Lower lobe of right lung (tissue), 2 donors: ENCODE measurements at regions not wholly inside any gene's neighbourhood (a gene's known extent, or its start where the extent isn't known, plus 50 kb on each side); places are given as distances from the start of the nearest gene placed in this dataset.

ENCODE experiments used
- ATAC-seq, 2 donors: fragments of 200-7000 bp; cut with Tn5 transposase; one replicate each; pipeline ENCODE4 v1.9.1; 2020 to 2022; ENCODE audit warnings: mild to moderate bottlenecking in 2 of 2, moderate library complexity in 2 of 2
- DNase-seq: peaks from one replicate; pipeline ENCODE4 v3.0.0-alpha.2; 2020
- H3K27ac ChIP-seq: fragments of 200-600 bp; one replicate; pipeline ENCODE4 v1.8.0; 2022
- H3K27me3 ChIP-seq: fragments of 200-600 bp; one replicate; pipeline ENCODE4 v1.8.0; 2022; ENCODE audit warnings: low read depth
- H3K36me3 ChIP-seq: fragments of 200-600 bp; one replicate; pipeline ENCODE4 v1.8.0; 2022; ENCODE audit warnings: mild to moderate bottlenecking
- H3K4me1 ChIP-seq: fragments of 200-600 bp; one replicate; pipeline ENCODE4 v1.8.0; 2022
- H3K4me3 ChIP-seq: fragments of 200-600 bp; one replicate; pipeline ENCODE4 v1.8.0; 2022; ENCODE audit warnings: mild to moderate bottlenecking
- H3K9me3 ChIP-seq: fragments of 200-600 bp; one replicate; pipeline ENCODE4 v1.8.0; 2022
- intact Hi-C: fragments of 100-400 bp; cut with DNase I; formaldehyde crosslinking; loops from one replicate; pipeline ENCODE4 v1.11.0; 2022
- TF ChIP-seq, protein P1 (sequence below): fragments of 200-600 bp; IDR thresholded peaks from one replicate; pipeline ENCODE4 v1.8.0; 2022; ENCODE audit warnings: antibody characterized with exemption, mild to moderate bottlenecking
- donor health status: DM: no; HTN: yes; CAD: no; lungs with severe emphysema.

- H3K27ac ChIP-seq = no peak overlapping the region
- ATAC-seq = no peak
- intact Hi-C loops = no loop called here
Measured at GRCh38 chr1:30169269-30169668, 554.1 kb downstream of the MATN1 start.

GRCh38 chr1:30166174-30166573 lies 557.2 kb downstream of the MATN1 start:
- H3K4me1 ChIP-seq = no peaks in the 10 kb centered on the region
- no peak overlapping the region for H3K4me3 ChIP-seq
- no peaks in the 10 kb centered on the region for H3K9me3 ChIP-seq
- H3K36me3 ChIP-seq = no peaks in the 10 kb centered on the region
- no peak overlapping the region for H3K27ac ChIP-seq
- no peaks in the 10 kb centered on the region for H3K27me3 ChIP-seq
- intact Hi-C loops = no loop called here
- no peak for ATAC-seq
- TF ChIP-seq, protein P1, sequence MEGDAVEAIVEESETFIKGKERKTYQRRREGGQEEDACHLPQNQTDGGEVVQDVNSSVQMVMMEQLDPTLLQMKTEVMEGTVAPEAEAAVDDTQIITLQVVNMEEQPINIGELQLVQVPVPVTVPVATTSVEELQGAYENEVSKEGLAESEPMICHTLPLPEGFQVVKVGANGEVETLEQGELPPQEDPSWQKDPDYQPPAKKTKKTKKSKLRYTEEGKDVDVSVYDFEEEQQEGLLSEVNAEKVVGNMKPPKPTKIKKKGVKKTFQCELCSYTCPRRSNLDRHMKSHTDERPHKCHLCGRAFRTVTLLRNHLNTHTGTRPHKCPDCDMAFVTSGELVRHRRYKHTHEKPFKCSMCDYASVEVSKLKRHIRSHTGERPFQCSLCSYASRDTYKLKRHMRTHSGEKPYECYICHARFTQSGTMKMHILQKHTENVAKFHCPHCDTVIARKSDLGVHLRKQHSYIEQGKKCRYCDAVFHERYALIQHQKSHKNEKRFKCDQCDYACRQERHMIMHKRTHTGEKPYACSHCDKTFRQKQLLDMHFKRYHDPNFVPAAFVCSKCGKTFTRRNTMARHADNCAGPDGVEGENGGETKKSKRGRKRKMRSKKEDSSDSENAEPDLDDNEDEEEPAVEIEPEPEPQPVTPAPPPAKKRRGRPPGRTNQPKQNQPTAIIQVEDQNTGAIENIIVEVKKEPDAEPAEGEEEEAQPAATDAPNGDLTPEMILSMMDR = no peak
- DNase-seq = no peak

More at GRCh38 chr1:30169269-30169668, 554.1 kb downstream of the MATN1 start:
- H3K4me3 ChIP-seq = no peak overlapping the region
- DNase-seq = no peak
- H3K27me3 ChIP-seq = no peaks in the 10 kb centered on the region
- no peaks in the 10 kb centered on the region for H3K9me3 ChIP-seq
- TF ChIP-seq, protein P1 = no peak
- H3K4me1 ChIP-seq = no peaks in the 10 kb centered on the region
- no peaks in the 10 kb centered on the region for H3K36me3 ChIP-seq

DNA sequence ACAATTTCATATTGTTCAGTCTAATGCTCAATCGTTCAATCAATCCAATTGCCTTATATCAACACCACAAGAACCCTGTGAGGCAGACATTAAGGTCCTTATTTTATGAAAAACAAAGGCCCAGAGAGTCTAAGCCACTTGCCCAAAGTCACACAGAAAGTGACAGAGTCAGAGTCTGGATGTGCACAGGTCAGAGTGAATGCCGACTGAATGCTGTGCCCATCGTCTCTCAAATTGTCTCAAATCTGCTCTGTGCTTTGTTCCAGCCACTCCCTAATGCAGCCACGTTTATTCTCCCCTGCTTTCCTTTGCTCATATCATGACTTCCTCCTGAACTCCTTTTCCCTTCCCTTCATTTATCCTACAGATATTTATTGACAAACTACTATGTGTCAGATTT lies 558.3 kb downstream of the MATN1 start:
- H3K27me3 ChIP-seq = no peaks in the 10 kb centered on the region
- H3K4me1 ChIP-seq = no peaks in the 10 kb centered on the region
- TF ChIP-seq, protein P1 = no peak
- H3K9me3 ChIP-seq = no peaks in the 10 kb centered on the region
- H3K4me3 ChIP-seq = no peak overlapping the region
- intact Hi-C loops = no loop called here
- H3K27ac ChIP-seq = no peak overlapping the region
- DNase-seq = no peak
- ATAC-seq = no peak
- no peaks in the 10 kb centered on the region for H3K36me3 ChIP-seq

DNA sequence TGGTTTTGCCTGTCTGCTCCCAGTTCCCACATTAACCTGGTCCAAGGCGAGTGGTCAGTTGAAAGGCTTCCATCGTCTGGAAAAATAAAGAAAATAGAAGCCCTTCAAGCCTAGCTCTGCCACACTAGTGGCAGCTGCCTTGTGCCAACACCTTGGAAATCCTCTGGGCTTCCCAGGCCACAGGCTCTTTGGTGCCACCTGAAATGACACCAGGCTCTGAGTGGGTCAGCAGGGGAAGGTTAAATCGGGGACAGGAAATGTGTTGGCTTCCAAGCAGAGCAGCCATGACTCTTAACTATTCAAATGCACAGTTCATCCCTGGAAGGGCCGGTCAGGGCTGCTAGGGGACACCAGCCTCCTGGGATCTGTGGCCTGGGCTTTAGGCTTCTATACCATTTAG lies 558.7 kb downstream of the MATN1 start:
- Histone ChIP-seq H3K27me3 (no peaks in the 10 kb centered on the region), H3K36me3 (no peaks in the 10 kb centered on the region), H3K9me3 (no peaks in the 10 kb centered on the region), H3K4me3 (no peak overlapping the region), H3K4me1 (no peaks in the 10 kb centered on the region), H3K27ac (no peak overlapping the region)
- intact Hi-C loops = no loop called here
- no peak for DNase-seq
- TF ChIP-seq, protein P1 = no peak
- ATAC-seq = no peak

GRCh38 chr1:30162565-30162964 lies 560.8 kb downstream of the MATN1 start:
- TF ChIP-seq, protein P1 = no peak
- no peaks in the 10 kb centered on the region for H3K27me3 ChIP-seq
- H3K4me1 ChIP-seq = no peaks in the 10 kb centered on the region
- DNase-seq (no peak), ATAC-seq (no peak)
- intact Hi-C loops = no loop called here
- H3K36me3 ChIP-seq = no peaks in the 10 kb centered on the region
- H3K27ac ChIP-seq = no peak overlapping the region
- H3K9me3 ChIP-seq = no peaks in the 10 kb centered on the region
- H3K4me3 ChIP-seq = no peak overlapping the region

GRCh38 chr1:30161953-30162352 lies 561.4 kb downstream of the MATN1 start:
- Histone ChIP-seq H3K4me1 (no peaks in the 10 kb centered on the region), H3K27me3 (no peaks in the 10 kb centered on the region), H3K27ac (no peak overlapping the region), H3K4me3 (no peak overlapping the region), H3K36me3 (no peaks in the 10 kb centered on the region), H3K9me3 (no peaks in the 10 kb centered on the region)
- no peak for DNase-seq
- intact Hi-C loops = no loop called here
- no peak for ATAC-seq
- TF ChIP-seq, protein P1 = no peak
